ENCODE measurements at regions not wholly inside any gene's neighbourhood (a gene's known extent, or its start where the extent isn't known, plus 50 kb on each side); places are given as distances from the start of the nearest gene placed in this dataset.

DNA sequence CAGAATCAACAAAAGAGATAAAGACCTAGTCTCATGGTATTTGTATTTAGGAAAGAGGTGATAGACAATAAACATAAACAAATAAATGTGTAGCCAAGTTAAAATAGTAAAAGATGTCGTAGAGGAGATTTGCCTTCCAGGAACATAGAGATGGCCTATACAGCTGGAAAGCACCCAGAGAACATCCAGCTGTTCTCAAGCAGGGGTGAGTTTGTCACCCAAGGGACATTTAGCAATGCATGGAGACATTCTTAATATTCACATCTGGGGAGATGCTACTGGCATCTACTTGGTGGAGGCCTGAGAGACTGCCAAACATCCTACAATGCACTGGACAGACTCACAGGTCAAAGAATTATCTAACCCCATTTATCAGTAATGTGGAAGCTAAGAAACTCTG lies 88.3 kb downstream of the C11orf87 start:
- TF ChIP-seq CTCF (IDR thresholded peaks at IDR 0.05) (no peak), EP300 (IDR thresholded peaks at IDR 0.05; ENCODE audit: low read depth) (no peak), POLR2A (IDR thresholded peaks at IDR 0.05) (no peak), POLR2AphosphoS5 (IDR thresholded peaks at IDR 0.05) (no peak)
